Ecto neural progenitor cell (in vitro differentiated cells): ENCODE measurements at regions not wholly inside any gene's neighbourhood (a gene's known extent, or its start where the extent isn't known, plus 50 kb on each side); places are given as distances from the start of the nearest gene placed in this dataset.

ENCODE experiments used
- DNase-seq: peaks from one replicate; pipeline ENCODE4 v3.0.0-alpha.2; 2018; ENCODE audit warnings: low spot score

- DNase-seq: no peak
These were observed 98.4 kb downstream of the EFNB1 start for GRCh38 chrX:68927178-68927577.

- DNase-seq: no peak
These were observed 94.3 kb downstream of the EFNB1 start for GRCh38 chrX:68923147-68923546.

GRCh38 chrX:68922013-68922412 is 93.2 kb downstream of the EFNB1 start:
- no peak for DNase-seq

- DNase-seq: no peak
These were observed 91.7 kb downstream of the EFNB1 start for GRCh38 chrX:68920561-68920960.

- no peak for DNase-seq
These were observed 90.9 kb downstream of the EFNB1 start for GRCh38 chrX:68919707-68920106.

GRCh38 chrX:68918202-68918601 is 89.4 kb downstream of the EFNB1 start:
- DNase-seq: no peak

- no peak for DNase-seq
These were observed 89.0 kb downstream of the EFNB1 start for GRCh38 chrX:68917799-68918198.

GRCh38 chrX:68916891-68917290 is 88.1 kb downstream of the EFNB1 start:
- DNase-seq: no peak

GRCh38 chrX:68915778-68916177 is 87.0 kb downstream of the EFNB1 start:
- no peak for DNase-seq

GRCh38 chrX:68914479-68914946 is 85.7 kb downstream of the EFNB1 start:
- DNase-seq: no peak

GRCh38 chrX:68913249-68913547 is 84.4 kb downstream of the EFNB1 start:
- no peak for DNase-seq

- DNase-seq: peak; percentile 63
These were observed 83.3 kb downstream of the EFNB1 start for GRCh38 chrX:68912113-68912512.

- no peak for DNase-seq
These were observed 82.1 kb downstream of the EFNB1 start for GRCh38 chrX:68910731-68911428.

GRCh38 chrX:68909945-68910344 is 81.1 kb downstream of the EFNB1 start:
- DNase-seq: no peak

GRCh38 chrX:68908071-68908470 is 79.2 kb downstream of the EFNB1 start:
- DNase-seq: no peak

GRCh38 chrX:68902706-68903504 is 74.1 kb downstream of the EFNB1 start:
- no peak for DNase-seq

- DNase-seq: no peak
These were observed 72.7 kb downstream of the EFNB1 start for GRCh38 chrX:68901519-68901918.

GRCh38 chrX:68898598-68898997 is 69.8 kb downstream of the EFNB1 start:
- DNase-seq: no peak

- DNase-seq: no peak
These were observed 68.5 kb downstream of the EFNB1 start for GRCh38 chrX:68897118-68897945.

GRCh38 chrX:68896581-68896980 is 67.8 kb downstream of the EFNB1 start:
- no peak for DNase-seq

GRCh38 chrX:68895778-68896177 is 67.0 kb downstream of the EFNB1 start:
- DNase-seq: no peak

- DNase-seq: no peak
These were observed 66.5 kb downstream of the EFNB1 start for GRCh38 chrX:68895341-68895755.
